Upper lobe of left lung (tissue), 6 donors: ENCODE measurements at regions not wholly inside any gene's neighbourhood (a gene's known extent, or its start where the extent isn't known, plus 50 kb on each side); places are given as distances from the start of the nearest gene placed in this dataset.
A peak's percentile ranks its signal among the peaks of the same experiment; 100 is the strongest.
"Not testable (repeated sequence)": the region's sequence is repeated elsewhere in the genome, so short reads cannot be mapped to it uniquely, and the experiment has no call there.

ENCODE experiments used
- ATAC-seq, 2 donors: fragments of 200-7000 bp; cut with Tn5 transposase; one replicate each; pipeline ENCODE4 v1.9.1; 2022; ENCODE audit warnings: mild to moderate bottlenecking in 2 of 2, moderate library complexity in 2 of 2; ENCODE audit not compliant: low FRiP score in 2 of 2
- DNase-seq, 2 donors: peaks; one replicate each; pipeline ENCODE4 v3.0.0-alpha.2; 2019 to 2020
- H3K27ac ChIP-seq, 4 donors: fragments of 200-600 bp; sonication (generic); one replicate each; pipeline ENCODE4 v1.5.1; 2016 to 2019
- H3K27me3 ChIP-seq, 4 donors: fragments of 200-600 bp; sonication (generic); one replicate each; pipeline ENCODE4 v1.5.1; 2017 to 2019
- H3K36me3 ChIP-seq, 4 donors: fragments of 200-600 bp; sonication (generic); one replicate each; pipeline ENCODE4 v1.5.1; 2016 to 2019
- H3K4me1 ChIP-seq, 4 donors: fragments of 200-600 bp; sonication (generic); one replicate each; pipeline ENCODE4 v1.5.1; 2018 to 2019
- H3K4me3 ChIP-seq, 4 donors: fragments of 200-600 bp; sonication (generic); one replicate each; pipeline ENCODE4 v1.5.1; 2017 to 2019; ENCODE audit warnings: mild to moderate bottlenecking in 2 of 4, moderate library complexity in 1 of 4
- H3K9me3 ChIP-seq, 4 donors: fragments of 200-600 bp; sonication (generic); one replicate each; pipeline ENCODE4 v1.5.1; 2018 to 2019
- EP300 ChIP-seq, 4 donors: sonication (generic); formaldehyde crosslinking; IDR thresholded peaks; one replicate each; pipeline ENCODE4 v1.5.1; 2017; ENCODE audit warnings: antibody characterized with exemption in 4 of 4, control low read depth in 2 of 4
- POLR2A ChIP-seq, 4 donors: fragments of 450-650 bp; IDR thresholded peaks; one replicate each; pipeline ENCODE4 v1.5.1; 2016 to 2017; ENCODE audit warnings: antibody characterized with exemption in 4 of 4, mild to moderate bottlenecking in 2 of 4
- POLR2AphosphoS5 ChIP-seq, 2 donors: sonication (generic); formaldehyde crosslinking; IDR thresholded peaks; one replicate each; pipeline ENCODE4 v1.5.1; 2017; ENCODE audit warnings: antibody characterized with exemption in 2 of 2
- WGBS, 2 donors: methylation state at CpG; one replicate each; pipeline ENCODE4 v1.1.5; 2017 to 2018; 5-methylcytosine and 5-hydroxymethylcytosine counted together
- TF ChIP-seq, protein P1 (sequence below), 6 experiments: fragments of 450-650 bp in 4 of 6; fragments of 200-600 bp in 2 of 6; sonication (generic) in 2 of 6; IDR thresholded peaks; one replicate each; pipeline ENCODE4 v1.5.1; 2016 to 2019; ENCODE audit warnings: antibody characterized with exemption in 6 of 6
- donor health status: DM: no; HTN: no; CAD: no; lungs with moderate emphysema.
- donor health status: DM: no; HTN: yes; CAD: no; lungs with severe emphysema.

DNA sequence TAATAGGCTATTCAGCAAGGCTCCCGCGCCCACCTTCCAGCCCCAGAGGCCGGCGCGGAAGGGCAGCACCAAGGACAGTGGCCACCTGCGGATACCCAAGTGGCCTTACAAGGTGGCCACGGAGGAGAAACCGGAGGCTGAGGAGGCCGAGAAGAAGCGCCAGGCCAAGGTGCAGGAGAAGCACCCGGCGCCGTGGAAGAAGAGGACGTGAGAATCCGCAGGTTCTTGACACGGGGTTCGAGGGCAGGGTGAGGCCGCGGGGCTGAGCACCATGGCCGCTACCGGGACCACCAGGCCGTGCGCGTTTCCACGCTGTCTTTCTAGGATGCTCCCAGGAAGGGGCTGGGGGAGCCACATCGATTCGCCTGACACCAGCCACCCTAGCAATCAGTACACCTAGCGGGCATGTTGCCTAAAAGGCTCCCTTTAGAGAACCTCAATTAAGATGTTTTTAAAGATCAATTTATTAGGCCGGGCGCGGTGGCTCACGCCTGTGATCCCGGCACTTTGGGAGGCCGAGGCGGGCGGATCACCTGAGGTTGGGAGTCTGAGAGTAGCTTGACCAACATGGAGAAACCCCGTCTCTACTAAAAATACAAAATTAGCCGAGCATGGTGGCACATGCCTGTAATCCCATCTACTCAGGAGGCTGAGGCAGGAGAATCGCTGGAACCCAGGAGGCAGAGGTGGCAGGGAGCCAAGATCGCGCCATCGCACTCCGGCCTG lies 134.3 kb upstream of the OR4C13 start:
- not testable (repeated sequence) for H3K27ac ChIP-seq

DNA sequence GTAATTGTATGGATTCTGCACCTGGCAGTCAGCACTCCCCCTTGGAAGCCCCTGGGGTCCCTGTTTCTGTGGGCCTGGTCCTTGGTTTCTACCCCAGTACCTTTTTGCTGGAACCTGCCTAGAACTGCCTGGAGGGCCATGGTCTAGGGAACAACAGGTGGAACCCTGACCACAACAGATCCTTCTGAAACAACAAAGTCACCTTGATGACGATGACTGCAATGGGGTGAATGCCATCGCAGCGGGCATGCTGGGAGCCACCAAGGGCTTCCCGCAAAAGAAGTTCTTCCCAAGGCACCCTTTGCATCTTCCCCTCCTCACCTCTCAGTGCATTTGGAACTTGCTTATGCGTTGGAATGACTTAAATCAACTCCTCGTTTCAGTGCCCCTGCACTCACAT lies 129.0 kb upstream of the OR4C13 start:
- not testable (repeated sequence) for H3K27me3 ChIP-seq

More for the DNA sequence above, 134.3 kb upstream of the OR4C13 start:
- H3K4me1 ChIP-seq, H3K9me3 ChIP-seq, ATAC-seq, H3K36me3 ChIP-seq, H3K27me3 ChIP-seq, H3K4me3 ChIP-seq: not testable (repeated sequence)
- DNase-seq: peak in 1 of 2 donors; percentile 83
- 90 to 93% methylated on average over 43 of the region's 43 CpGs for WGBS, 2 donors

DNA sequence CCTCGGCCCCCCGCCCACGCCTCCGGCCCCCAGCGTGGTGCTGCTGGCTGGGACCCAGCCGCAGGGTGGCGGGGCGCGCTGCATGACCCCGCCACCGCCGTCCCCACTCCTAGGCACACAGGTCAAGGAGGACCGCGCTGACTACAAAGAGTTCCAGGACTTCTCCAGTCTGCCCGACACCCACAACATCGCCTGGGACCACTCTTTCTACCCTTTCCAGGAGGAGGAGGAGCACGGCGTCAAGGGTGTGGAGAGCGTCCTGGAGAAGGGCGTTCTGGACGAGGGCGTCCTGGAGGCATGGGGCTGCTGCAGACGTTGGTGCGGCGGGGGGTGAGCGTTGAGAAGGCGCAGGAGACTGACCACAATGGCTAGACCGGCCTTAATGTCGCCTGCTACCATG lies 101.7 kb upstream of the OR4C13 start:
- DNase-seq: peak in 1 of 2 donors; percentile 57
- WGBS, 2 donors: 91 to 94% methylated on average over 26 to 28 of the region's 29 CpGs
- H3K9me3 ChIP-seq: peaks cover 0 to 12% (median 0%) of the 10 kb centered on the region in 4 donors
- H3K27me3 ChIP-seq, H3K4me3 ChIP-seq, H3K36me3 ChIP-seq, ATAC-seq, H3K4me1 ChIP-seq, H3K27ac ChIP-seq: not testable (repeated sequence)

More for the DNA sequence above, 129.0 kb upstream of the OR4C13 start:
- H3K4me3 ChIP-seq, DNase-seq, H3K9me3 ChIP-seq, ATAC-seq, H3K36me3 ChIP-seq, H3K27ac ChIP-seq, H3K4me1 ChIP-seq: not testable (repeated sequence)
- 77 to 85% methylated on average over 6 of the region's 6 CpGs for WGBS, 2 donors

DNA sequence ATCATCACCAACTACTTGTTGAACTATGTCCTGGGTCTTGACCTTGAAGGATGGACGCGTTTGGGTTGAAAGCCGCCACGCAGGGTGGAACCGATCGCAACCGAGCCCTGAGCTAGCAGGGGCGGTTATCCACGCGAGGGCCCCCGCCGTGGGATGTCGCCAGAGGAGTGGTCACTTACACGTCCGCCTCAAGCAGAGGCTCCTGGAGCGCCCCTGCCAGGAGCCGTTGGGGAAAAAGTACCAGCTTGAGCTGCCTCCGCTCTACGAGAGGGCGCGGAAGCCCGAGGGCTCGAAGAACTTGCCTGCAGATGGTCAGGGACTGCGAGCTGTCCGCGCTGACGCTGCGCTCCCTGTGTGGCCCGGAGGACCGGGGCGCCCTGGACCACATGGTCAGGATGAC lies 100.7 kb upstream of the OR4C13 start:
- DNase-seq: peak in 1 of 2 donors; percentile 66
- Histone ChIP-seq H3K27me3 (no peaks in the 10 kb centered on the region), H3K4me3 (no peak overlapping the region), H3K9me3 (peaks cover 0 to 12% (median 0%) of the 10 kb centered on the region in 4 donors), H3K4me1 (no peaks in the 10 kb centered on the region), H3K27ac (no peak overlapping the region), H3K36me3 (no peaks in the 10 kb centered on the region)
- TF ChIP-seq EP300 (IDR thresholded peaks at IDR 0.05) (no peak), POLR2AphosphoS5 (IDR thresholded peaks at IDR 0.05) (no peak), POLR2A (IDR thresholded peaks at IDR 0.05) (no peak)
- TF ChIP-seq, protein P1, sequence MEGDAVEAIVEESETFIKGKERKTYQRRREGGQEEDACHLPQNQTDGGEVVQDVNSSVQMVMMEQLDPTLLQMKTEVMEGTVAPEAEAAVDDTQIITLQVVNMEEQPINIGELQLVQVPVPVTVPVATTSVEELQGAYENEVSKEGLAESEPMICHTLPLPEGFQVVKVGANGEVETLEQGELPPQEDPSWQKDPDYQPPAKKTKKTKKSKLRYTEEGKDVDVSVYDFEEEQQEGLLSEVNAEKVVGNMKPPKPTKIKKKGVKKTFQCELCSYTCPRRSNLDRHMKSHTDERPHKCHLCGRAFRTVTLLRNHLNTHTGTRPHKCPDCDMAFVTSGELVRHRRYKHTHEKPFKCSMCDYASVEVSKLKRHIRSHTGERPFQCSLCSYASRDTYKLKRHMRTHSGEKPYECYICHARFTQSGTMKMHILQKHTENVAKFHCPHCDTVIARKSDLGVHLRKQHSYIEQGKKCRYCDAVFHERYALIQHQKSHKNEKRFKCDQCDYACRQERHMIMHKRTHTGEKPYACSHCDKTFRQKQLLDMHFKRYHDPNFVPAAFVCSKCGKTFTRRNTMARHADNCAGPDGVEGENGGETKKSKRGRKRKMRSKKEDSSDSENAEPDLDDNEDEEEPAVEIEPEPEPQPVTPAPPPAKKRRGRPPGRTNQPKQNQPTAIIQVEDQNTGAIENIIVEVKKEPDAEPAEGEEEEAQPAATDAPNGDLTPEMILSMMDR (IDR thresholded peaks at IDR 0.05): no peak
- 67 to 77% methylated on average over 16 to 31 of the region's 31 CpGs for WGBS, 2 donors
- ATAC-seq: no peak

DNA sequence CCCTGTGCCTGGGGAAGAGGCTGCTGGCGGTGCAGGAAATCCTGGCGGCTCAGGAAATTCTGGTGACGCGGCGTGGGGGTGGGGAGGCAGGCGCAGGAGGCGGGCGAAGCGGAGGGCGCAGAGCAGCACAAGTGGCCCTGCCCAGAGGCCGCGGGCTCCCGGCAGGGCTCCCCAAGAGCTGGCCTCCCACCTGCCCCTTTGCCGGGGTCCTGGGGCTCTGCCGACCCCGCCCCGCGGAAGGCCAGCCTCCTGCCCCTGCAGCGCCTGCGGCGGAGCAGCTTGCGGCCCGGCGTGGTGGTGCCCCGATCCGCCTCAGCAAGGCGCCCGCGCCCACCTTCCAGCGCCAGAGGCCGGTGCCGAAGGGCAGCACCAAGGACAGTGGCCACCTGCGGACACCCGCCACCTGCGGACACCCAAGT lies 100.2 kb upstream of the OR4C13 start:
- TF ChIP-seq EP300 (IDR thresholded peaks at IDR 0.05) (no peak), POLR2AphosphoS5 (IDR thresholded peaks at IDR 0.05) (no peak), POLR2A (IDR thresholded peaks at IDR 0.05) (no peak)
- TF ChIP-seq, protein P1 (IDR thresholded peaks at IDR 0.05): no peak

DNA sequence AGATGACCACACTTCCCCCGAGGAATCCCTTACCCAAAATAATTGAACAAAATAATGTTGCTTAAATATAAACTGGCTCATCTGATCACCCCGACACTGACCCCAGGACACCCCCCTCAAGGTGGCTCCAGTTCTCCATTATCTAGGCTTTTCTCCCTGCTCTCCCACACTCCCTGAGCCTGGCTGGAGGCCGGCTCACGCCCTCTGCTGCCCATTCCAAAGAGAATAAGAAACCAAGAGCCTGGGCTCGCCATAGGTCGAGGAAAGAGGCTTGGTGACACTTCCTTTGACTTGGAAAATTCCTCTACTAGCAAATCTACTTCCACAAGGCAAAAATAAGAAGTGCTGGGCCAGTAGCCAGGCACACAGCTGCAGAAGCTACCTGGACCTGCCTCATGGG lies 63.3 kb upstream of the OR4C13 start:
- WGBS, 2 donors: 61 to 76% methylated on average over 6 of the region's 6 CpGs
- H3K4me1 ChIP-seq, H3K4me3 ChIP-seq, H3K27me3 ChIP-seq, ATAC-seq, H3K36me3 ChIP-seq, H3K27ac ChIP-seq: not testable (repeated sequence)
- DNase-seq: peak in 1 of 2 donors; percentile 18
- H3K9me3 ChIP-seq: peaks cover 0 to 11% (median 0%) of the 10 kb centered on the region in 4 donors

More for the DNA sequence above, 100.2 kb upstream of the OR4C13 start:
- Histone ChIP-seq H3K27me3 (no peaks in the 10 kb centered on the region), H3K36me3 (no peaks in the 10 kb centered on the region), H3K4me3 (no peak overlapping the region), H3K27ac (no peak overlapping the region), H3K9me3 (peaks cover 0 to 12% (median 0%) of the 10 kb centered on the region in 4 donors), H3K4me1 (no peaks in the 10 kb centered on the region)
- peak in 1 of 2 donors; percentile 74 for DNase-seq
- WGBS, 2 donors: 43 to 54% methylated on average over 13 to 29 of the region's 35 CpGs
- no peak for ATAC-seq

DNA sequence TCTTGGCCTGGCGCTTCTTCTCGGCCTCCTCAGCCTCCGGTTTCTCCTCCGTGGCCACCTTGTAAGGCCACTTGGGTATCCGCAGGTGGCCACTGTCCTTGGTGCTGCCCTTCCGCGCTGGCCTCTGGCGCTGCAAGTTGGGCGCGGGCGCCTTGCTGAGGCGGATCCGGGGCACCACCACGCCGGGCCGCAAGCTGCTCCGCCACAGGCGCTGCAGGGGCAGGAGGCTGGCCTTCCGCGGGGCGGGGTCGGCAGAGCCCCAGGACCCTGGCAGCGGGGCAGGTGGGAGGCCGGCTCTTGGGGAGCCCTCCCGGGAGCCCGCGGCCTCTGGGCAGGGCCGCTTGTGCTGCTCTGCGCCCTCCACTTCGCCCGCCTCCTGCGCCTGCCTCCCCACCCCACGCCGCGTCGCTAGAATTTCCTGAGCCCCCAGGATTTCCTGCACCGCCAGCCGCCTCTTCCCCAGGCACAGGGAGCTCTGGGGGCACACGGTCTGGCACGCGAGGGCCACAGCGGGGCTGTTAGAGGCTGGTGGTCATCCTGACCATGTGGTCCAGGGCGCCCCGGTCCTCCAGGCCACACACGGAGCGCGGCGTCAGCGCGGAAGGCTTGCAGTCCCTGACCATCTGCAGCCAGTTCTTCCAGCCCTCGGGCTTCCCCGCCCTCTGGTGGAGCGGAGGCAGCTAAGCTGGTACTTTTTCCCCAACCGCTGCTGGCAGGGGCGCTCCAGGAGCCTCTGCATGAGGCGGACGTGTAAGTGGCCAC lies 60.1 kb upstream of the OR4C13 start:
- not testable (repeated sequence) for H3K4me3 ChIP-seq, ATAC-seq, H3K36me3 ChIP-seq, H3K4me1 ChIP-seq, H3K27ac ChIP-seq, H3K27me3 ChIP-seq
- DNase-seq: peak in 1 of 2 donors; percentile 71
- WGBS, 2 donors: 38 to 39% methylated on average over 12 to 33 of the region's 57 CpGs
- peaks cover 0 to 11% (median 2%) of the 10 kb centered on the region in 4 donors for H3K9me3 ChIP-seq

DNA sequence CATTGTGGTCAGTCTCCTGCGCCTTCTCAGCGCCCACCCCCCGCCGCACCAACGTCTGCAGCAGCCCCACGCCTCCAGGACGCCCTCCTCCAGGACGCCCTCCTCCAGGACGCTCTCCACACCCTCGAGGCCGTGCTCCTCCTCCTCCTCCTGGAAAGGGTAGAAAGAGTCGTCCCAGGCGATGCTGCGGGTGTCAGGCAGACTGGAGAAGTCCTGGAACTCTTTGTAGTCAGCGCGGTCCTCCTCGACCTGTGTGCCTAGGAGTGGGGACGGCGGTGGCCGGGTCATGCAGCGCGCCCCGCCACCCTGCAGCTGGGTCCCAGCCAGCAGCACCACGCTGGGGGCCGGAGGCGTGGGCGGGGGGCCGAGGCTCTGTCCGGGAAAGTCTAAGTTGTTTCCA lies 58.7 kb upstream of the OR4C13 start:
- H3K9me3 ChIP-seq: peaks cover 0 to 11% (median 5%) of the 10 kb centered on the region in 4 donors
- H3K4me3 ChIP-seq, H3K4me1 ChIP-seq, H3K36me3 ChIP-seq, H3K27me3 ChIP-seq, ATAC-seq, H3K27ac ChIP-seq: not testable (repeated sequence)
- WGBS, 2 donors: 85 to 87% methylated on average over 24 to 29 of the region's 29 CpGs
- DNase-seq: peak in 1 of 2 donors; percentile 41
